ENCODE measurements at regions not wholly inside any gene's neighbourhood (a gene's known extent, or its start where the extent isn't known, plus 50 kb on each side); places are given as distances from the start of the nearest gene placed in this dataset.
A peak's percentile ranks its signal among the peaks of the same experiment; 100 is the strongest.
"Not testable (repeated sequence)": the region's sequence is repeated elsewhere in the genome, so short reads cannot be mapped to it uniquely, and the experiment has no call there.

DNA sequence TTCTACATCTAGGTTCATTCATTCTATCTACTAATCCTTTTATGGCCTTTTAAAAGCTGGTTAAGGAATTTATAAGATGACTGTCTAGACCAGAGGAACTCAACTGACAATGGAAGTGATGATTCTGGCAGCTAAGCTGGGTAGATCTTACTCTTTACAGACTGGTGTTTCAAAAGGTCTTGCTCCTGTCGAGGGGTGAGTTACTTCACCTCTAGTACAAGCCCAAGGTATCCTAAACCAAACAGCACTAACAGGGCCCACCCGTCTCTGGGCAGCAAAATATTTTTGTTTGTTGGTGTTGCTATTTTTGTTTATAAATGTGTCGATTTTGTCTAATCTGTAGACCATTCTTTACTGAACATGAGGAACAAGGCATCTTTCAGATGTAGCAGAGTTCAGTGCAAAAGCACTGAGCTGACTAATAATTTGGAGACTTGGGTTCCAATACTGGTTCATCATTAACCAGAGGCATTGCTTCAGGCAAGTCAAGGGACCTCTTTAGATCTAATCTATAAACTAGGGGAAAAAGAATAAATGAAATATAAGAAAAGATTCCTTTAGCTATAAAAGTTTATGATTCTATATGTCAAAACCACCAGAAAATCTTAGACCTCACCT is 90.3 kb upstream of the FRG1 start:
- no peak for DNase-seq

GRCh38 chr4:189858435-189858834 is 82.2 kb upstream of the FRG1 start:
- DNase-seq: peak in 1 of 3 experiments; percentile 2

DNA sequence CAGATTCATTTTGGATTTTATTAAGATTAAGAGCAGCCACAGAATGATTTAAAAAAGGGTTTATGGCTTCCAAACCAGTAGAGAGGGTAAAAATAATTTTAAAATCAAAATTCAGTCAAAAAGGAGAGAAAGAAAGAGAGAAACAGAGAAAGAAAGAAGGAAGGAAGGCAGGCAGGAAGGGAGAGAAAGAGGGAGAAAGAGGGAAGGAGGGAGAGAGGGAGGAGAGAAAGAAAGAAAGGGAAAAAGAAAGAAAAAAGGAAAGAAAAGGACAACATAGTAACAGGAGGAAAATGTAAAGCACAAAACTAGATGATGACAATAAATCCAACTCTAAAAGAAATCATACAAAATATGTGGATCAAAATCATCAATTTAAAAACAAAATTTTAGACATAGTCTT is 79.6 kb upstream of the FRG1 start:
- no peak for DNase-seq

DNA sequence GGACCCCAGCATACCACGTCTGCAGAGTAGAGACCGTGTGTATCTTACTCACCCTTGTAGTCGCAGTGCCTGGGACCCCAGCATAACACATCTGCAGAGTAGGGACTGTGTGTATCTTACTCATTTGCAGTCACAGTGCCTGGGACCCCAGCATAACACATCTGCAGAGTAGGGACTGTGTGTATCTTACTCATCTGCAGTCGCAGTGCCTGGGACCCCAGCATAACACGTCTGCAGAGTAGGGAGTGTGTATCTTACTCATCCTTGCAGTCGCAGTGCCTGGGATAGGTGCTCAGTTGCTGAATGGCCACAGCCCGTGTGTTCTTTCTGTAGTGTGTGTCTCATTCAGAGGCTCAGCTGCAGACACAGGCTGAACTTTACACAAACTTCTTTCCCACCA is 71.4 kb upstream of the FRG1 start:
- no peak for DNase-seq

DNA sequence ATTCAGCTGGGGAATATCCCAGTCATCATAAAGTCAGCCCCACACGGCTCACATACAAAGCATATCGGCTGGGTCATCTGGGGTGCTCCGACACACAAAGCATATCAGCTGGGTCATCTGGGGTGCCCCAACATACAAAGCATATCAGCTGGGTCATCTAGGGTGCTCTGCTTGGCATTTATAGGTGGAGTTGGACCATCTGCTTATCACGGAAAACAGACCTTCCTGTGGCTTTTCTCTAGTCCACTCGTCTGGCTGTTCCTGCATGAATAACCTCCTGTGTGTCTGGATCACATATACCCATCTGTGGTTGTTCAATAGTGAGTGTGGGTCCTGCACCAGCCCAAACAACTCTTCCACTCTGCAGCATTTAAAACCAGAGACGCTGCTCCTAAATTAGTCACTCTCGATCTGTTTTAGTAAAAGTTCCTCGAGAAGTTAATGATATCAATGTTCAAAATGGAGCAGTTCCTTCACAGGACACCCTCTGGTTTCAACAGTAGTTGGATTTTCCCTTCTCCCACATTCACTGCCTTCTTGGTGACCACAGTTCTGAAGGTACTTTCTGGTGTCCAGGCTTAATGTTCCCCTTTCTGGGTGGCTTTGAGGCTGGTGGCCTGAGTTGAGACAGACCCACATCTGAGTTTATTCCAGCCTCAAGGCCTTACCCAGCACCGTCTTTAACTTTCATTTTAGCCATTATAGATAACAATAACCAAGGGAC is 70.0 kb upstream of the FRG1 start:
- DNase-seq: no peak

DNA sequence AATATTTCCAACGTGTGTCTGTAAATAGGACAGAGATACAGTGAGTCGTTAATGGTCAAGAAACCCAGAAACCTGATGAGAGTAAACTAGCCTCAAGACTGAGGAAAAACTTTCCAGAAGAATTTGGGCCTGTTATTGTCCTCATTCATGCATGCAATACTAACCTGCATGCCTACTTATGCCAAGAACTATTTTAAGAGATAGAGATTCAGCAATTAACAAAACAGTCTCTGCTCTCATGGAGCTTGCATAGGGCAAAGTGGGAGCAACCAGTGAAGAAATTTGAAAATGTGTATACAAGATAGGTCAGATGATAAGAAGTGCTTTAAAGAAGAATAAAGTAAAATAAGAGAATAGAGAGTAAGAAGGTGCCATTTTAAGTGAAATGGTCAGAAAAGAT is 66.1 kb upstream of the FRG1 start:
- no peak for DNase-seq

DNA sequence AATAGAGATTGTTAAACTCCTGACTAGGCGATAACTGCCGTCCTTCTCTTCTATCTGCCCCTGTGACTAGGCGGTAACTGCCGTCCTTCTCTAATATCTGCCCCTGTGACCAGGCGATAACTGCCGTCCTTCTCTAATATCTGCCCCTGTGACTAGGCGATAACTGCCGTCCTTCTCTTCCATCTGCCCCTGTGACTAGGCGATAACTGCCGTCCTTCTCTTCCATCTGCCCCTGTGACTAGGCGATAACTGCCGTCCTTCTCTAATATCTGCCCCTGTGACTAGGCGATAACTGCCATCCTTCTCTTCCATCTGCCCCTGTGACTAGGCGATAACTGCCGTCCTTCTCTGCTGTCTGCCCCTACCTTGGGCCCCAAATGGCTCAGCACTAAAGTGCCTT is 59.5 kb upstream of the FRG1 start:
- not testable (repeated sequence) for DNase-seq

DNA sequence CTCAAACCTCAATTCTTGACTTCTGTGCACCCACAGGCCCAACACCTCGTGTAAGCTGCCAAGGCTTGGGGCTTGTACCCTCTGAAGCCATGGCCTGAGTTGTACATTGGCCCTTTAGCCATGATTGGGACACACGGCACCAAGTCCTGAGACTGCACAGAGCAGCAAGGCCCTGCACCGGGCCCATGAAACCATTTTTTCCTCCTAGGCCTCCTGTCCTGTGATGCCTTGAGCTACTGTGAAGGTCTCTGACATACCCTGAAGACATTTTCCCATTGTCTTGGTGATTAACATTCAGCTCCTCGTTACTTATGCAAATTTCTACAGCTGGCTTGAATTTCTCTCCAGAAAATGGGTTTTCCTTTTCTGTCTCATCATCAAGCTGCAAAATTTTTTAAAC is 52.3 kb upstream of the FRG1 start:
- not testable (repeated sequence) for DNase-seq
